ENCODE measurements at regions not wholly inside any gene's neighbourhood (a gene's known extent, or its start where the extent isn't known, plus 50 kb on each side); places are given as distances from the start of the nearest gene placed in this dataset.

- WGBS (ENCODE audit: low lambda C conversion rate) = 67% methylated on average over 3 of the region's 3 CpGs
- H3K9ac ChIP-seq = no peak overlapping the region
- H3K27me3 ChIP-seq (ENCODE audit: insufficient read depth) = no peaks in the 10 kb centered on the region
- H3F3A ChIP-seq (replicated peaks; ENCODE audit: insufficient read depth) = no peaks in the 10 kb centered on the region
- no peak overlapping the region for H3K4me2 ChIP-seq
- H3K36me3 ChIP-seq (replicated peaks in 1 of 2; ENCODE audit: control insufficient read depth in 1 of 2, insufficient read depth in 2 of 2, low read length in 1 of 2) = no peaks in the 10 kb centered on the region
- no peak overlapping the region for H3K4me3 ChIP-seq (ENCODE audit: low read depth in 2 of 2, low read length in 1 of 2)
- H3K27ac ChIP-seq (ENCODE audit: low read depth in 2 of 2, low read length in 1 of 2) = no peak overlapping the region
- H3K9me2 ChIP-seq = no peaks in the 10 kb centered on the region
- H3K9me3 ChIP-seq = no peaks in the 10 kb centered on the region
- DNase-seq = no peak
- H4K20me1 ChIP-seq (ENCODE audit: insufficient read depth) = no peaks in the 10 kb centered on the region
- H2AFZ ChIP-seq (ENCODE audit: low read depth) = no peak overlapping the region
- ChIA-PET POLR2A (no interaction called here), CTCF (interaction anchor here (0.6 to 1.2 kb wide), 2 partner anchors 237 to 400 kb away, joined by 3 read pairs; no protein-coding TSS in a partner anchor)
- no peaks in the 10 kb centered on the region for H3K4me1 ChIP-seq (ENCODE audit: control insufficient read depth in 1 of 2, insufficient read depth in 2 of 2, low read depth in 1 of 2, low read length in 1 of 2)
- no peaks in the 10 kb centered on the region for H3K79me2 ChIP-seq (ENCODE audit: insufficient read depth)
- TF ChIP-seq USF2 (IDR thresholded peaks at IDR 0.05; ENCODE audit: borderline replicate concordance, low read depth, low read length) = no peak
These were observed 594.8 kb upstream of the ANO3 start for GRCh38 chr11:25737071-25737675.

GRCh38 chr11:25741886-25742285 lies 590.0 kb upstream of the ANO3 start:
- Histone ChIP-seq H3K9me3 (no peaks in the 10 kb centered on the region), H3F3A (replicated peaks; ENCODE audit: insufficient read depth) (no peaks in the 10 kb centered on the region), H3K27ac (ENCODE audit: low read depth in 2 of 2, low read length in 1 of 2) (no peak overlapping the region), H3K27me3 (ENCODE audit: insufficient read depth) (no peaks in the 10 kb centered on the region), H4K20me1 (ENCODE audit: insufficient read depth) (no peaks in the 10 kb centered on the region), H3K4me1 (ENCODE audit: control insufficient read depth in 1 of 2, insufficient read depth in 2 of 2, low read depth in 1 of 2, low read length in 1 of 2) (no peaks in the 10 kb centered on the region), H3K79me2 (ENCODE audit: insufficient read depth) (no peaks in the 10 kb centered on the region), H3K9ac (no peak overlapping the region), H3K36me3 (replicated peaks in 1 of 2; ENCODE audit: control insufficient read depth in 1 of 2, insufficient read depth in 2 of 2, low read length in 1 of 2) (no peaks in the 10 kb centered on the region), H2AFZ (ENCODE audit: low read depth) (no peak overlapping the region), H3K4me2 (no peak overlapping the region), H3K9me2 (no peaks in the 10 kb centered on the region), H3K4me3 (ENCODE audit: low read depth in 2 of 2, low read length in 1 of 2) (no peak overlapping the region)
- CTCF ChIA-PET = no interaction called here
- DNase-seq = no peak
- TF ChIP-seq EP300 (IDR thresholded peaks at IDR 0.05; ENCODE audit: borderline replicate concordance in 1 of 2, low read depth in 1 of 2, low read length in 1 of 2) (peak in 1 of 2 experiments; percentile 65; a peak in 1 of 4 replicates), MXI1 (IDR thresholded peaks at IDR 0.05; ENCODE audit: low read depth, low read length) (no peak), GATA2 (CRISPR knock-in tag; IDR thresholded peaks at IDR 0.05) (peak; percentile 89)
- 0% methylated on average over 1 of the region's 1 CpG for WGBS (ENCODE audit: low lambda C conversion rate)
- POLR2A ChIA-PET = no interaction called here

GRCh38 chr11:25742800-25743199 lies 589.1 kb upstream of the ANO3 start:
- Histone ChIP-seq H3F3A (replicated peaks; ENCODE audit: insufficient read depth) (no peaks in the 10 kb centered on the region), H3K4me3 (ENCODE audit: low read depth in 2 of 2, low read length in 1 of 2) (no peak overlapping the region), H3K36me3 (replicated peaks in 1 of 2; ENCODE audit: control insufficient read depth in 1 of 2, insufficient read depth in 2 of 2, low read length in 1 of 2) (no peaks in the 10 kb centered on the region), H3K79me2 (ENCODE audit: insufficient read depth) (no peaks in the 10 kb centered on the region), H3K9ac (no peak overlapping the region), H2AFZ (ENCODE audit: low read depth) (no peak overlapping the region), H3K27ac (ENCODE audit: low read depth in 2 of 2, low read length in 1 of 2) (no peak overlapping the region), H3K4me2 (no peak overlapping the region), H3K4me1 (ENCODE audit: control insufficient read depth in 1 of 2, insufficient read depth in 2 of 2, low read depth in 1 of 2, low read length in 1 of 2) (no peaks in the 10 kb centered on the region), H3K27me3 (ENCODE audit: insufficient read depth) (no peaks in the 10 kb centered on the region), H4K20me1 (ENCODE audit: insufficient read depth) (no peaks in the 10 kb centered on the region), H3K9me2 (no peaks in the 10 kb centered on the region), H3K9me3 (no peaks in the 10 kb centered on the region)
- CTCF ChIA-PET = interaction anchor here (1.3 kb wide), 1 partner anchor 8 kb away, joined by 5 read pairs; no protein-coding TSS in a partner anchor
- DNase-seq = no peak
- POLR2A ChIA-PET = no interaction called here
- TF ChIP-seq ELF1 (IDR thresholded peaks at IDR 0.05) (no peak), EP300 (IDR thresholded peaks at IDR 0.05; ENCODE audit: borderline replicate concordance in 1 of 2, low read depth in 1 of 2, low read length in 1 of 2) (no peak), FOXJ3 (CRISPR knock-in tag; IDR thresholded peaks at IDR 0.05) (no peak), MXI1 (IDR thresholded peaks at IDR 0.05; ENCODE audit: low read depth, low read length) (no peak), FOSL2 (IDR thresholded peaks at IDR 0.05; ENCODE audit: borderline replicate concordance, low read depth) (no peak), MEF2A (IDR thresholded peaks at IDR 0.05; ENCODE audit: borderline replicate concordance, low read depth) (no peak), USF1 (IDR thresholded peaks at IDR 0.05; ENCODE audit: borderline replicate concordance, low read depth) (no peak), TCF12 (IDR thresholded peaks at IDR 0.05) (no peak), NRF1 (IDR thresholded peaks at IDR 0.05; ENCODE audit: low read depth, low read length) (no peak), TAF1 (IDR thresholded peaks at IDR 0.05; ENCODE audit: borderline replicate concordance, low read depth, low read length) (no peak)

Data from SK-N-SH (cell line).